Muscle of leg (tissue), 3 donors: ENCODE measurements at regions not wholly inside any gene's neighbourhood (a gene's known extent, or its start where the extent isn't known, plus 50 kb on each side); places are given as distances from the start of the nearest gene placed in this dataset.

Experiments used
- DNase-seq: peaks from one replicate; pipeline ENCODE4 v3.0.0; 2013
- H3K27ac ChIP-seq: one replicate; pipeline ENCODE4 v1.5.1; 2013; ENCODE audit warnings: mild to moderate bottlenecking, low read length, control low read depth
- H3K27me3 ChIP-seq: one replicate; pipeline ENCODE4 v1.6.1; 2013; ENCODE audit warnings: low read length; ENCODE audit not compliant: control insufficient read depth, insufficient read depth
- H3K36me3 ChIP-seq: one replicate; pipeline ENCODE4 v1.6.1; 2013; ENCODE audit warnings: low read length; ENCODE audit not compliant: control insufficient read depth, insufficient read depth
- H3K4me1 ChIP-seq: one replicate; pipeline ENCODE4 v1.6.1; 2013; ENCODE audit warnings: low read length; ENCODE audit not compliant: control insufficient read depth, insufficient read depth
- H3K4me3 ChIP-seq: one replicate; pipeline ENCODE4 v1.5.1; 2013; ENCODE audit warnings: low read length, control low read depth
- H3K9me3 ChIP-seq: replicated peaks from 2 replicates; pipeline ENCODE4 v1.6.1; 2013; ENCODE audit warnings: low read depth, low read length; ENCODE audit not compliant: control insufficient read depth
- WGBS: methylation state at CpG from one replicate; pipeline ENCODE4 v1.1.5; 2013; ENCODE audit warnings: missing lambda C conversion rate; ENCODE audit not compliant: insufficient coverage; 5-methylcytosine and 5-hydroxymethylcytosine counted together

GRCh38 chr2:104702031-104702850, 151.7 kb upstream of the POU3F3 start:
- DNase-seq, result no peak
- no peak overlapping the region for H3K27ac ChIP-seq
- no peaks in the 10 kb centered on the region for H3K4me1 ChIP-seq
- WGBS, result 46% methylated on average over 6 of the region's 11 CpGs
- no peaks in the 10 kb centered on the region for H3K27me3 ChIP-seq
- no peaks in the 10 kb centered on the region for H3K9me3 ChIP-seq
- no peaks in the 10 kb centered on the region for H3K36me3 ChIP-seq
- no peak overlapping the region for H3K4me3 ChIP-seq

GRCh38 chr2:104703669-104704068, 150.2 kb upstream of the POU3F3 start:
- no peaks in the 10 kb centered on the region for H3K27me3 ChIP-seq
- no peak for DNase-seq
- no peak overlapping the region for H3K27ac ChIP-seq
- no peaks in the 10 kb centered on the region for H3K4me1 ChIP-seq
- no peaks in the 10 kb centered on the region for H3K9me3 ChIP-seq
- no peak overlapping the region for H3K4me3 ChIP-seq
- 42% methylated on average over 5 of the region's 8 CpGs for WGBS
- no peaks in the 10 kb centered on the region for H3K36me3 ChIP-seq

GRCh38 chr2:104704496-104705245, 149.2 kb upstream of the POU3F3 start:
- no peak for DNase-seq
- Histone ChIP-seq H3K27me3 (no peaks in the 10 kb centered on the region), H3K36me3 (no peaks in the 10 kb centered on the region), H3K4me3 (no peak overlapping the region), H3K27ac (no peak overlapping the region), H3K4me1 (no peaks in the 10 kb centered on the region), H3K9me3 (no peaks in the 10 kb centered on the region)
- WGBS, result 49% methylated on average over 16 of the region's 16 CpGs

GRCh38 chr2:104707056-104707455, 146.9 kb upstream of the POU3F3 start:
- no peaks in the 10 kb centered on the region for H3K27me3 ChIP-seq
- H3K4me3 ChIP-seq, result no peak overlapping the region
- H3K9me3 ChIP-seq, result no peaks in the 10 kb centered on the region
- no CpG with 5 or more reads among the region's 5 CpGs for WGBS
- H3K4me1 ChIP-seq, result no peaks in the 10 kb centered on the region
- no peaks in the 10 kb centered on the region for H3K36me3 ChIP-seq
- no peak for DNase-seq
- H3K27ac ChIP-seq, result no peak overlapping the region

GRCh38 chr2:104708967-104709366, 144.9 kb upstream of the POU3F3 start:
- no CpG with 5 or more reads among the region's 3 CpGs for WGBS
- H3K27me3 ChIP-seq, result no peaks in the 10 kb centered on the region
- DNase-seq, result no peak

GRCh38 chr2:104716061-104716460, 137.9 kb upstream of the POU3F3 start:
- Histone ChIP-seq H3K9me3 (no peaks in the 10 kb centered on the region), H3K27ac (no peak overlapping the region), H3K36me3 (no peaks in the 10 kb centered on the region), H3K4me3 (no peak overlapping the region), H3K4me1 (no peaks in the 10 kb centered on the region), H3K27me3 (no peaks in the 10 kb centered on the region)
- 89% methylated on average over 4 of the region's 4 CpGs for WGBS
- DNase-seq, result no peak

More at GRCh38 chr2:104708967-104709366, 144.9 kb upstream of the POU3F3 start:
- Histone ChIP-seq H3K9me3 (no peaks in the 10 kb centered on the region), H3K4me1 (no peaks in the 10 kb centered on the region), H3K36me3 (no peaks in the 10 kb centered on the region), H3K4me3 (no peak overlapping the region), H3K27ac (no peak overlapping the region)

GRCh38 chr2:104733226-104733943, 120.5 kb upstream of the POU3F3 start:
- H3K27me3 ChIP-seq, result no peaks in the 10 kb centered on the region
- 46% methylated on average over 4 of the region's 6 CpGs for WGBS
- H3K27ac ChIP-seq, result no peak overlapping the region
- no peaks in the 10 kb centered on the region for H3K36me3 ChIP-seq
- H3K9me3 ChIP-seq, result no peaks in the 10 kb centered on the region
- no peak overlapping the region for H3K4me3 ChIP-seq
- H3K4me1 ChIP-seq, result no peaks in the 10 kb centered on the region
- DNase-seq, result no peak

GRCh38 chr2:104734937-104735586, 118.9 kb upstream of the POU3F3 start:
- WGBS, result 58% methylated on average over 3 of the region's 6 CpGs
- DNase-seq, result no peak
- H3K9me3 ChIP-seq, result no peaks in the 10 kb centered on the region
- no peaks in the 10 kb centered on the region for H3K36me3 ChIP-seq
- no peaks in the 10 kb centered on the region for H3K27me3 ChIP-seq
- no peak overlapping the region for H3K4me3 ChIP-seq
- no peak overlapping the region for H3K27ac ChIP-seq
- no peaks in the 10 kb centered on the region for H3K4me1 ChIP-seq

GRCh38 chr2:104736026-104736425, 117.9 kb upstream of the POU3F3 start:
- H3K27ac ChIP-seq, result no peak overlapping the region
- H3K9me3 ChIP-seq, result no peaks in the 10 kb centered on the region
- H3K36me3 ChIP-seq, result no peaks in the 10 kb centered on the region
- 90% methylated on average over 4 of the region's 7 CpGs for WGBS
- no peak for DNase-seq
- no peaks in the 10 kb centered on the region for H3K27me3 ChIP-seq
- H3K4me1 ChIP-seq, result no peaks in the 10 kb centered on the region
- no peak overlapping the region for H3K4me3 ChIP-seq

- no peak overlapping the region for H3K4me3 ChIP-seq
- 86% methylated on average over 1 of the region's 3 CpGs for WGBS
- H3K4me1 ChIP-seq, result no peaks in the 10 kb centered on the region
- no peak overlapping the region for H3K27ac ChIP-seq
- no peak for DNase-seq
- H3K36me3 ChIP-seq, result no peaks in the 10 kb centered on the region
- no peaks in the 10 kb centered on the region for H3K9me3 ChIP-seq
- H3K27me3 ChIP-seq, result peaks cover 9% of the 10 kb centered on the region
These were observed 112.1 kb upstream of the POU3F3 start for GRCh38 chr2:104741860-104742259.
